ENCODE measurements at regions not wholly inside any gene's neighbourhood (a gene's known extent, or its start where the extent isn't known, plus 50 kb on each side); places are given as distances from the start of the nearest gene placed in this dataset.

DNA sequence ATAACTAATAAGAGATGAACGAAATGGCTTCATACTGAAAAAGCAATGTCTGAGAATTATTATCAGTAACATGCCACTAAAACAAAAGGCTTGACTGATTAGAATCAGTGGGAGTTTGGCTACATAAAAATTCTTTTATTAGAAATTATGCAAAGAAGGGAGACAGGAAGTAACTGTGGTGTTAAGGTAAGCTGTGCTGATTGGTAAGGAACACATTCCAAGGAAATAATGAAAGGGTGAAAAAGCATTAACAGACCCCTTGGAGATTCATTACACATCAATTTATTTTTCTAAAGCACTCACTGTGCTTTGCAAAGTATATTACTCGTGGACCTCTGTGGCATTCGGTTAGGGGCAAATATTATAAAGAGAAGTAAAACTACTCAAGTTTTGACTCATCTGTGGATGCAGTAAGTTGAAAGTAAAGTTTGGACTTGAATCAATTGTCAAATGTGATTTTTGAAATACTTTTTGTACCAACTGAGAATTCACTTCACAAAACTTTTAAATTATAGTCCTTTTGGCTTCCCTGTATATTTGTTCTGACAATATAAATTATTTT is 176.1 kb upstream of the ZPLD1 start:
- Histone ChIP-seq H3K27ac (ENCODE audit: low read length) (no peak overlapping the region), H3F3A (ENCODE audit: insufficient read depth, low read length, poor library complexity, severe bottlenecking) (no peaks in the 10 kb centered on the region), H3K9me2 (ENCODE audit: insufficient read depth, low read length) (no peaks in the 10 kb centered on the region), H3K9me3 (ENCODE audit: low read length) (no peaks in the 10 kb centered on the region), H3K4me3 (ENCODE audit: low read length) (no peak overlapping the region), H3K79me2 (replicated peaks; ENCODE audit: insufficient read depth, low read length) (no peaks in the 10 kb centered on the region), H3K27me3 (ENCODE audit: insufficient read depth, low read depth, low read length) (no peaks in the 10 kb centered on the region), H3K4me2 (ENCODE audit: low read length) (no peak overlapping the region), H3K9ac (ENCODE audit: low read length) (no peak overlapping the region), H2AFZ (ENCODE audit: low read depth, low read length) (no peak overlapping the region), H3K36me3 (ENCODE audit: insufficient read depth, low read length) (no peaks in the 10 kb centered on the region), H4K20me1 (ENCODE audit: insufficient read depth) (no peaks in the 10 kb centered on the region)
- no peak for TF ChIP-seq POLR2AphosphoS5 (IDR thresholded peaks at IDR 0.05)
- TF ChIP-seq, protein P1, sequence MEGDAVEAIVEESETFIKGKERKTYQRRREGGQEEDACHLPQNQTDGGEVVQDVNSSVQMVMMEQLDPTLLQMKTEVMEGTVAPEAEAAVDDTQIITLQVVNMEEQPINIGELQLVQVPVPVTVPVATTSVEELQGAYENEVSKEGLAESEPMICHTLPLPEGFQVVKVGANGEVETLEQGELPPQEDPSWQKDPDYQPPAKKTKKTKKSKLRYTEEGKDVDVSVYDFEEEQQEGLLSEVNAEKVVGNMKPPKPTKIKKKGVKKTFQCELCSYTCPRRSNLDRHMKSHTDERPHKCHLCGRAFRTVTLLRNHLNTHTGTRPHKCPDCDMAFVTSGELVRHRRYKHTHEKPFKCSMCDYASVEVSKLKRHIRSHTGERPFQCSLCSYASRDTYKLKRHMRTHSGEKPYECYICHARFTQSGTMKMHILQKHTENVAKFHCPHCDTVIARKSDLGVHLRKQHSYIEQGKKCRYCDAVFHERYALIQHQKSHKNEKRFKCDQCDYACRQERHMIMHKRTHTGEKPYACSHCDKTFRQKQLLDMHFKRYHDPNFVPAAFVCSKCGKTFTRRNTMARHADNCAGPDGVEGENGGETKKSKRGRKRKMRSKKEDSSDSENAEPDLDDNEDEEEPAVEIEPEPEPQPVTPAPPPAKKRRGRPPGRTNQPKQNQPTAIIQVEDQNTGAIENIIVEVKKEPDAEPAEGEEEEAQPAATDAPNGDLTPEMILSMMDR (IDR thresholded peaks at IDR 0.05; ENCODE audit: poor library complexity, severe bottlenecking) = no peak

DNA sequence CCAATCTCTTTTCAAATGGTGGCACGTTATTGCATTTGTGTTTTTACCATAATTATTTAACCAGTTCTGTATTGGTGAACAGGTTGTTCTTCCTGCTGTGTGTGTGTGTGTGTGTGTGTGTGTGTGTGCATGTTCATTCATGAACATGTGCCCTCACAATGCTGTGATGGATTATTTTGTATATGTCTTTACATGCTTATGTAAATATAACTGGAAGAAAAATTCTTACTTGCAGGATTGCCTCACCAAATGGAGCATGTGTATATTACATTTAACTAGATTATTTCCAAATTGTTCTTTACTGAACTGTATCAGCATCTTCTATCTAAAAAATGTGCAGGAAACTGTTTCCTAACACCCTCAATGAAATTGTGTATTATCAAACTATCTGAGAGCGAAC is 175.2 kb upstream of the ZPLD1 start:
- no peak overlapping the region for H2AFZ ChIP-seq (ENCODE audit: low read depth, low read length)
- H3K9me2 ChIP-seq (ENCODE audit: insufficient read depth, low read length) = no peaks in the 10 kb centered on the region

More for the DNA sequence above, 175.2 kb upstream of the ZPLD1 start:
- Histone ChIP-seq H3K79me2 (replicated peaks; ENCODE audit: insufficient read depth, low read length) (no peaks in the 10 kb centered on the region), H3K9ac (ENCODE audit: low read length) (no peak overlapping the region), H3F3A (ENCODE audit: insufficient read depth, low read length, poor library complexity, severe bottlenecking) (no peaks in the 10 kb centered on the region), H4K20me1 (ENCODE audit: insufficient read depth) (no peaks in the 10 kb centered on the region), H3K4me3 (ENCODE audit: low read length) (no peak overlapping the region), H3K27ac (ENCODE audit: low read length) (no peak overlapping the region), H3K9me3 (ENCODE audit: low read length) (no peaks in the 10 kb centered on the region), H3K27me3 (ENCODE audit: insufficient read depth, low read depth, low read length) (no peaks in the 10 kb centered on the region), H3K36me3 (ENCODE audit: insufficient read depth, low read length) (no peaks in the 10 kb centered on the region), H3K4me2 (ENCODE audit: low read length) (no peak overlapping the region)
- TF ChIP-seq, protein P1 (IDR thresholded peaks at IDR 0.05; ENCODE audit: poor library complexity, severe bottlenecking) = no peak
- TF ChIP-seq RAD21 (conservative IDR thresholded peaks at IDR 0.05) (no peak), TAF1 (IDR thresholded peaks at IDR 0.05; ENCODE audit: low read depth) (no peak), EZH2 (IDR thresholded peaks at IDR 0.05; ENCODE audit: borderline replicate concordance, insufficient read depth, low read length, poor library complexity, severe bottlenecking) (no peak), MXI1 (conservative IDR thresholded peaks at IDR 0.05; ENCODE audit: poor library complexity, severe bottlenecking) (no peak), POLR2AphosphoS5 (IDR thresholded peaks at IDR 0.05) (no peak)
- TF ChIP-seq, protein P2, sequence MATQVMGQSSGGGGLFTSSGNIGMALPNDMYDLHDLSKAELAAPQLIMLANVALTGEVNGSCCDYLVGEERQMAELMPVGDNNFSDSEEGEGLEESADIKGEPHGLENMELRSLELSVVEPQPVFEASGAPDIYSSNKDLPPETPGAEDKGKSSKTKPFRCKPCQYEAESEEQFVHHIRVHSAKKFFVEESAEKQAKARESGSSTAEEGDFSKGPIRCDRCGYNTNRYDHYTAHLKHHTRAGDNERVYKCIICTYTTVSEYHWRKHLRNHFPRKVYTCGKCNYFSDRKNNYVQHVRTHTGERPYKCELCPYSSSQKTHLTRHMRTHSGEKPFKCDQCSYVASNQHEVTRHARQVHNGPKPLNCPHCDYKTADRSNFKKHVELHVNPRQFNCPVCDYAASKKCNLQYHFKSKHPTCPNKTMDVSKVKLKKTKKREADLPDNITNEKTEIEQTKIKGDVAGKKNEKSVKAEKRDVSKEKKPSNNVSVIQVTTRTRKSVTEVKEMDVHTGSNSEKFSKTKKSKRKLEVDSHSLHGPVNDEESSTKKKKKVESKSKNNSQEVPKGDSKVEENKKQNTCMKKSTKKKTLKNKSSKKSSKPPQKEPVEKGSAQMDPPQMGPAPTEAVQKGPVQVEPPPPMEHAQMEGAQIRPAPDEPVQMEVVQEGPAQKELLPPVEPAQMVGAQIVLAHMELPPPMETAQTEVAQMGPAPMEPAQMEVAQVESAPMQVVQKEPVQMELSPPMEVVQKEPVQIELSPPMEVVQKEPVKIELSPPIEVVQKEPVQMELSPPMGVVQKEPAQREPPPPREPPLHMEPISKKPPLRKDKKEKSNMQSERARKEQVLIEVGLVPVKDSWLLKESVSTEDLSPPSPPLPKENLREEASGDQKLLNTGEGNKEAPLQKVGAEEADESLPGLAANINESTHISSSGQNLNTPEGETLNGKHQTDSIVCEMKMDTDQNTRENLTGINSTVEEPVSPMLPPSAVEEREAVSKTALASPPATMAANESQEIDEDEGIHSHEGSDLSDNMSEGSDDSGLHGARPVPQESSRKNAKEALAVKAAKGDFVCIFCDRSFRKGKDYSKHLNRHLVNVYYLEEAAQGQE (IDR thresholded peaks at IDR 0.05; ENCODE audit: borderline replicate concordance) = no peak
